A549 (cell line): ENCODE measurements at regions not wholly inside any gene's neighbourhood (a gene's known extent, or its start where the extent isn't known, plus 50 kb on each side); places are given as distances from the start of the nearest gene placed in this dataset.

ENCODE experiments used
- CHD2 ChIP-seq: fragments of 150-350 bp; IDR thresholded peaks from 2 replicates; pipeline ENCODE4 v1.6.1; 2014; ENCODE audit warnings: low read length; ENCODE audit not compliant: partially characterized antibody
- EP300 ChIP-seq, 2 experiments: fragments of >200 bp; sonication (Bioruptor Twin); formaldehyde crosslinking; IDR thresholded peaks; 2 replicates in 1 of 2; 3 replicates in 1 of 2; pipeline ENCODE4 v1.6.1; 2016 to 2017
- GATA3 ChIP-seq: IDR thresholded peaks from 2 replicates; pipeline ENCODE4 v1.6.1; 2012; ENCODE audit warnings: borderline replicate concordance
- HDAC2 ChIP-seq: fragments of 200-600 bp; sonication (generic); IDR thresholded peaks from 2 replicates; pipeline ENCODE4 v1.6.1; 2016
- HOXA7 ChIP-seq: fragments of 250-450 bp; sonication (Bioruptor Pico); IDR thresholded peaks from 2 replicates; pipeline ENCODE4 v1.5.0; 2020; ENCODE audit warnings: mild to moderate bottlenecking, moderate library complexity
- KDM1A ChIP-seq: fragments of 200-600 bp; sonication (generic); IDR thresholded peaks from 2 replicates; pipeline ENCODE4 v1.6.1; 2016; ENCODE audit warnings: low read depth, mild to moderate bottlenecking
- POLR2A ChIP-seq: IDR thresholded peaks from 2 replicates; pipeline ENCODE4 v1.6.1; 2012; ENCODE audit warnings: mild to moderate bottlenecking, low read length
- SMC3 ChIP-seq: fragments of >200 bp; sonication (Bioruptor Twin); formaldehyde crosslinking; IDR thresholded peaks from 3 replicates; pipeline ENCODE4 v1.6.1; 2018; ENCODE audit warnings: inconsistent platforms
- TF ChIP-seq, protein P1 (sequence below): fragments of >200 bp; sonication (Bioruptor Twin); formaldehyde crosslinking; IDR thresholded peaks from 3 replicates; pipeline ENCODE4 v1.5.1; 2016
- TF ChIP-seq, protein P2 (sequence below): fragments of 450-650 bp; IDR thresholded peaks from 2 replicates; pipeline ENCODE4 v1.6.1; 2014; ENCODE audit warnings: antibody characterized with exemption

DNA sequence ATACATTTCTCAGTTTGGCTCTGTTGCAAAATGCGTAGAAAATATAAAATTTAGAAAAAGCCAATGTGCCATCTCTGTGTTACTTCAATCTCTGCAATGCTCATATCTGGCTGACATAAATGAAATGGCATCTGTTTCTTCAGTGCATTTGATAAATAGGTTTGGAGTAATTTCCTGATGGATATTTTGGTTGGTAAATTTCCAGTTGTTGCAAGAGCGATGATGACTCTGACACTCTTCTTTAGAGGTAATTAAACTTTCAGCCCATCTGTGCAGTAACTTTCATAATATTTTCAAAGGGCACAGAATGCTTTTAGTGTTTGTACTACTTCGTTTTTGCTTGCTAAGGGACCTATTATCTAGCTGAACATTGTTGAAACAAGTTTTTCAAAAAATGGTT lies 1286.4 kb downstream of the PCDH9 start:
- TF ChIP-seq GATA3 (no peak), KDM1A (no peak), HOXA7 (CRISPR knock-in tag) (no peak), EP300 (IDR thresholded peaks at IDR 0.05) (no peak), SMC3 (no peak), HDAC2 (no peak), CHD2 (no peak), POLR2A (no peak)
- TF ChIP-seq, protein P1, sequence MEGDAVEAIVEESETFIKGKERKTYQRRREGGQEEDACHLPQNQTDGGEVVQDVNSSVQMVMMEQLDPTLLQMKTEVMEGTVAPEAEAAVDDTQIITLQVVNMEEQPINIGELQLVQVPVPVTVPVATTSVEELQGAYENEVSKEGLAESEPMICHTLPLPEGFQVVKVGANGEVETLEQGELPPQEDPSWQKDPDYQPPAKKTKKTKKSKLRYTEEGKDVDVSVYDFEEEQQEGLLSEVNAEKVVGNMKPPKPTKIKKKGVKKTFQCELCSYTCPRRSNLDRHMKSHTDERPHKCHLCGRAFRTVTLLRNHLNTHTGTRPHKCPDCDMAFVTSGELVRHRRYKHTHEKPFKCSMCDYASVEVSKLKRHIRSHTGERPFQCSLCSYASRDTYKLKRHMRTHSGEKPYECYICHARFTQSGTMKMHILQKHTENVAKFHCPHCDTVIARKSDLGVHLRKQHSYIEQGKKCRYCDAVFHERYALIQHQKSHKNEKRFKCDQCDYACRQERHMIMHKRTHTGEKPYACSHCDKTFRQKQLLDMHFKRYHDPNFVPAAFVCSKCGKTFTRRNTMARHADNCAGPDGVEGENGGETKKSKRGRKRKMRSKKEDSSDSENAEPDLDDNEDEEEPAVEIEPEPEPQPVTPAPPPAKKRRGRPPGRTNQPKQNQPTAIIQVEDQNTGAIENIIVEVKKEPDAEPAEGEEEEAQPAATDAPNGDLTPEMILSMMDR = no peak
- TF ChIP-seq, protein P2, sequence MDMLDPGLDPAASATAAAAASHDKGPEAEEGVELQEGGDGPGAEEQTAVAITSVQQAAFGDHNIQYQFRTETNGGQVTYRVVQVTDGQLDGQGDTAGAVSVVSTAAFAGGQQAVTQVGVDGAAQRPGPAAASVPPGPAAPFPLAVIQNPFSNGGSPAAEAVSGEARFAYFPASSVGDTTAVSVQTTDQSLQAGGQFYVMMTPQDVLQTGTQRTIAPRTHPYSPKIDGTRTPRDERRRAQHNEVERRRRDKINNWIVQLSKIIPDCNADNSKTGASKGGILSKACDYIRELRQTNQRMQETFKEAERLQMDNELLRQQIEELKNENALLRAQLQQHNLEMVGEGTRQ = no peak
